ENCODE measurements at regions not wholly inside any gene's neighbourhood (a gene's known extent, or its start where the extent isn't known, plus 50 kb on each side); places are given as distances from the start of the nearest gene placed in this dataset.

DNA sequence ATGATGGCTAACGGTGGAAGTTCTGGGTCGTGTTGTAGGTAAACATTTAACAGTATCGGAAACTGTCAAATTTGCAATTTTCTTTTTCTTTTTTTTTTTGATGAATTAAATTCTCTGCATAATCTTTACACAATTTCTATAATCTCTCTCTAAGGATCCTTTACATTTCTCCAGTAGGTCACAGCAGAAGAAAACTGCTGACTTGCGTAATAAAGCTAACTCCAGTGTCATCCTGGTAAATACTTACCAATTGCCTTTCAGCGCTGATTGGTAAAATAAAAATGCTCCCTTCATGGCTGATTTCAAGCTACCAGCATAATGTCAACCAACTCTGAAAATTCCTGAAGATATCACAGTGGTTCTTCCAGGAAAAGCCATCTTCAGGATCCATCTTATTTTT, 510.5 kb upstream of the ATXN8OS start:
- no peaks in the 10 kb centered on the region for H3K9me3 Mint-ChIP-seq (ENCODE audit: unreplicated experiment)
- no peak overlapping the region for H3K4me3 Mint-ChIP-seq (ENCODE audit: unreplicated experiment)
- no peaks in the 10 kb centered on the region for H3K36me3 Mint-ChIP-seq (ENCODE audit: insufficient read depth, unreplicated experiment)
- H3K27me3 Mint-ChIP-seq (ENCODE audit: insufficient read depth, unreplicated experiment), result peaks cover 2% of the 10 kb centered on the region
- H3K4me3 ChIP-seq (ENCODE audit: low read depth, low read length), result no peak overlapping the region
- no peaks in the 10 kb centered on the region for H3K4me1 ChIP-seq
- ChIA-PET CTCF (no interaction called here), POLR2A (no interaction called here)
- H3K27me3 ChIP-seq (replicated peaks; ENCODE audit: control insufficient read depth, insufficient read depth, low read length), result no peaks in the 10 kb centered on the region
- intact Hi-C loops (cut with micrococcal nuclease; ENCODE audit: unreplicated experiment), result no loop called here
- no peaks in the 10 kb centered on the region for H3K36me3 ChIP-seq (ENCODE audit: control insufficient read depth, insufficient read depth, low read length)
- no peaks in the 10 kb centered on the region for H3K9me3 ChIP-seq
- H3K27ac Mint-ChIP-seq (ENCODE audit: unreplicated experiment), result no peak overlapping the region
- no peak for DNase-seq
- no peaks in the 10 kb centered on the region for H3K4me1 Mint-ChIP-seq (ENCODE audit: low read depth, unreplicated experiment)
- no TSS peak for BruUV-seq (replicated peaks)
- TF ChIP-seq, protein P1, sequence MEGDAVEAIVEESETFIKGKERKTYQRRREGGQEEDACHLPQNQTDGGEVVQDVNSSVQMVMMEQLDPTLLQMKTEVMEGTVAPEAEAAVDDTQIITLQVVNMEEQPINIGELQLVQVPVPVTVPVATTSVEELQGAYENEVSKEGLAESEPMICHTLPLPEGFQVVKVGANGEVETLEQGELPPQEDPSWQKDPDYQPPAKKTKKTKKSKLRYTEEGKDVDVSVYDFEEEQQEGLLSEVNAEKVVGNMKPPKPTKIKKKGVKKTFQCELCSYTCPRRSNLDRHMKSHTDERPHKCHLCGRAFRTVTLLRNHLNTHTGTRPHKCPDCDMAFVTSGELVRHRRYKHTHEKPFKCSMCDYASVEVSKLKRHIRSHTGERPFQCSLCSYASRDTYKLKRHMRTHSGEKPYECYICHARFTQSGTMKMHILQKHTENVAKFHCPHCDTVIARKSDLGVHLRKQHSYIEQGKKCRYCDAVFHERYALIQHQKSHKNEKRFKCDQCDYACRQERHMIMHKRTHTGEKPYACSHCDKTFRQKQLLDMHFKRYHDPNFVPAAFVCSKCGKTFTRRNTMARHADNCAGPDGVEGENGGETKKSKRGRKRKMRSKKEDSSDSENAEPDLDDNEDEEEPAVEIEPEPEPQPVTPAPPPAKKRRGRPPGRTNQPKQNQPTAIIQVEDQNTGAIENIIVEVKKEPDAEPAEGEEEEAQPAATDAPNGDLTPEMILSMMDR (IDR thresholded peaks at IDR 0.05; ENCODE audit: insufficient read depth in 1 of 2, low read depth in 1 of 2, low read length in 1 of 2, severe bottlenecking in 1 of 2, unreplicated experiment in 1 of 2), result no peak

GRCh38 chr13:69595181-69595580, 512.4 kb upstream of the ATXN8OS start:
- Mint-ChIP-seq H3K4me1 (ENCODE audit: low read depth, unreplicated experiment) (no peaks in the 10 kb centered on the region), H3K27ac (ENCODE audit: unreplicated experiment) (no peak overlapping the region), H3K36me3 (ENCODE audit: insufficient read depth, unreplicated experiment) (no peaks in the 10 kb centered on the region), H3K4me3 (ENCODE audit: unreplicated experiment) (no peak overlapping the region), H3K9me3 (ENCODE audit: unreplicated experiment) (no peaks in the 10 kb centered on the region), H3K27me3 (ENCODE audit: insufficient read depth, unreplicated experiment) (peaks cover 2% of the 10 kb centered on the region)
- H3K27me3 ChIP-seq (replicated peaks; ENCODE audit: control insufficient read depth, insufficient read depth, low read length), result no peaks in the 10 kb centered on the region
- ChIA-PET CTCF (no interaction called here), POLR2A (no interaction called here)
- H3K36me3 ChIP-seq (ENCODE audit: control insufficient read depth, insufficient read depth, low read length), result no peaks in the 10 kb centered on the region
- no peak for DNase-seq
- no peak overlapping the region for H3K4me3 ChIP-seq (ENCODE audit: low read depth, low read length)
- TF ChIP-seq, protein P1 (IDR thresholded peaks at IDR 0.05; ENCODE audit: insufficient read depth in 1 of 2, low read depth in 1 of 2, low read length in 1 of 2, severe bottlenecking in 1 of 2, unreplicated experiment in 1 of 2), result no peak
- intact Hi-C loops (cut with micrococcal nuclease; ENCODE audit: unreplicated experiment), result no loop called here
- no peaks in the 10 kb centered on the region for H3K9me3 ChIP-seq
- no TSS peak for BruUV-seq (replicated peaks)
- H3K4me1 ChIP-seq, result no peaks in the 10 kb centered on the region

GRCh38 chr13:69591437-69591836, 516.2 kb upstream of the ATXN8OS start:
- intact Hi-C loops (cut with micrococcal nuclease; ENCODE audit: unreplicated experiment), result no loop called here
- H3K9me3 ChIP-seq, result no peaks in the 10 kb centered on the region
- H3K4me3 ChIP-seq (ENCODE audit: low read depth, low read length), result no peak overlapping the region
- TF ChIP-seq, protein P1 (IDR thresholded peaks at IDR 0.05; ENCODE audit: insufficient read depth in 1 of 2, low read depth in 1 of 2, low read length in 1 of 2, severe bottlenecking in 1 of 2, unreplicated experiment in 1 of 2), result no peak
- BruUV-seq (replicated peaks), result no TSS peak
- Mint-ChIP-seq H3K4me1 (ENCODE audit: low read depth, unreplicated experiment) (no peaks in the 10 kb centered on the region), H3K36me3 (ENCODE audit: insufficient read depth, unreplicated experiment) (no peaks in the 10 kb centered on the region), H3K27me3 (ENCODE audit: insufficient read depth, unreplicated experiment) (no peaks in the 10 kb centered on the region), H3K27ac (ENCODE audit: unreplicated experiment) (no peak overlapping the region), H3K4me3 (ENCODE audit: unreplicated experiment) (no peak overlapping the region), H3K9me3 (ENCODE audit: unreplicated experiment) (no peaks in the 10 kb centered on the region)
- no peaks in the 10 kb centered on the region for H3K27me3 ChIP-seq (replicated peaks; ENCODE audit: control insufficient read depth, insufficient read depth, low read length)
- POLR2A ChIA-PET, result no interaction called here
- no peaks in the 10 kb centered on the region for H3K36me3 ChIP-seq (ENCODE audit: control insufficient read depth, insufficient read depth, low read length)
- no peak for DNase-seq
- CTCF ChIA-PET, result no interaction called here
- H3K4me1 ChIP-seq, result no peaks in the 10 kb centered on the region

Data from Caco-2 (cell line).